Kidney (tissue), 13 donors: ENCODE measurements at regions not wholly inside any gene's neighbourhood (a gene's known extent, or its start where the extent isn't known, plus 50 kb on each side); places are given as distances from the start of the nearest gene placed in this dataset.

Experiments
- DNase-seq, 5 donors: peaks; one replicate each; pipeline ENCODE4 v3.0.0-alpha.2; 2013 to 2020
- FAIRE-seq: peaks from 2 replicates; lab custom pipeline; 2012; peaks lifted over from hg19 to GRCh38; lab: Jason Lieb, UNC
- H3K27ac ChIP-seq, 2 donors: one replicate each; pipeline ENCODE4 v1.7.0; 2013; ENCODE audit warnings: low read depth in 2 of 2, low read length in 2 of 2, inconsistent platforms in 1 of 2
- H3K27me3 ChIP-seq: one replicate; pipeline ENCODE4 v1.7.1; 2013; ENCODE audit warnings: low read length, inconsistent platforms; ENCODE audit not compliant: control insufficient read depth, insufficient read depth
- H3K36me3 ChIP-seq, 3 donors: one replicate each; pipeline versions ENCODE4 v1.7.0 to v1.7.1; 2013; ENCODE audit warnings: low read length in 3 of 3, control low read depth in 1 of 3, inconsistent platforms in 1 of 3; ENCODE audit not compliant: insufficient read depth in 3 of 3, control insufficient read depth in 2 of 3
- H3K4me1 ChIP-seq, 3 donors: one replicate each; pipeline versions ENCODE4 v1.7.0 to v1.7.1; 2013; ENCODE audit warnings: low read length in 3 of 3, inconsistent platforms in 1 of 3, low read depth in 1 of 3; ENCODE audit not compliant: control insufficient read depth in 2 of 3, insufficient read depth in 2 of 3
- H3K4me3 ChIP-seq, 3 donors: one replicate each; pipeline versions ENCODE4 v1.7.0 to v1.8.1; 2013; ENCODE audit warnings: low read length in 3 of 3, control low read depth in 1 of 3, inconsistent platforms in 1 of 3
- H3K9ac ChIP-seq, 3 donors: one replicate each; pipeline versions ENCODE4 v1.7.0 to v1.7.1; 2013; ENCODE audit warnings: low read length in 3 of 3, control low read depth in 1 of 3, inconsistent platforms in 1 of 3
- H3K9me3 ChIP-seq, 3 donors: one replicate each; pipeline versions ENCODE4 v1.7.0 to v1.7.1; 2013; ENCODE audit warnings: low read length in 3 of 3, control low read depth in 1 of 3, inconsistent platforms in 1 of 3; ENCODE audit not compliant: control insufficient read depth in 2 of 3, insufficient read depth in 1 of 3
- CTCF ChIP-seq: IDR thresholded peaks from 3 replicates; pipeline ENCODE4 v1.5.1; 2012; ENCODE audit warnings: mild to moderate bottlenecking, moderate library complexity, borderline replicate concordance; ENCODE audit not compliant: insufficient read depth; ENCODE audit errors: extremely low read depth
- intact Hi-C: fragments of 100-400 bp; cut with DNase I; formaldehyde crosslinking; loops from one replicate; pipeline ENCODE4 v1.11.1; 2022
- donor health status: control.
- donor health status: control.
- donor health status: control.
- donor health status: control.
- donor health status: control.
- donor health status: DM: yes; HTN: yes; CAD: no.
- donor health status: Normal renal cell carcinoma (clear cell type).

DNA sequence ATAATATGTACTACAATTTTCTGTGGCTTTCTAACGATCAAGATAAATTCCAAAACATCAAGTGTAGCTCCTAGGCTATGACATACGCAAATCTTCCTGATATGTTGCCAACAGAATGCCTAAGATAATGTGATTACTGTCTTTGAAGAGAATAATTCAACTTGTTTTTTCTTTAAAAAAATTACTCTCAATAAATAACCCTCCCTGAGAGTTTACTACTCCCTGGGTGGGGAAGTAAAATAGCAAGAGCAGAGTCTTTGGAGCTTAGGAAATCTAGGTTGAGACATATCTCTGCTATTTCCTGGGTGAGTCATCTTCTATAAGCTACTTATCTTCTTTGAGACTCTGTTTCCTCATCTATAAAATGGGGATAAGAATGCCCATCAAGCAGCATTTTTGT lies 201.2 kb downstream of the ACTL7B start:
- Histone ChIP-seq H3K27me3 (no peaks in the 10 kb centered on the region), H3K27ac (no peak overlapping the region), H3K36me3 (no peaks in the 10 kb centered on the region), H3K9me3 (peaks cover 0 to 7% (median 0%) of the 10 kb centered on the region in 3 donors), H3K4me3 (no peak overlapping the region), H3K4me1 (no peaks in the 10 kb centered on the region), H3K9ac (no peak overlapping the region)
- FAIRE-seq (no peak), DNase-seq (no peak)
- no peak for TF ChIP-seq CTCF
- intact Hi-C loops, result no loop called here

- Histone ChIP-seq H3K27ac (no peak overlapping the region), H3K9ac (no peak overlapping the region), H3K4me3 (no peak overlapping the region), H3K27me3 (no peaks in the 10 kb centered on the region), H3K36me3 (no peaks in the 10 kb centered on the region), H3K4me1 (no peaks in the 10 kb centered on the region), H3K9me3 (no peaks in the 10 kb centered on the region)
- no peak for FAIRE-seq
- intact Hi-C loops, result no loop called here
- DNase-seq, result no peak
- no peak for TF ChIP-seq CTCF
Observed at GRCh38 chr9:108652851-108653250, 202.9 kb downstream of the ACTL7B start.

GRCh38 chr9:108650826-108651225 lies 205.0 kb downstream of the ACTL7B start:
- H3K27me3 ChIP-seq, result no peaks in the 10 kb centered on the region
- H3K4me3 ChIP-seq, result no peak overlapping the region
- no peaks in the 10 kb centered on the region for H3K9me3 ChIP-seq
- no peak overlapping the region for H3K27ac ChIP-seq
- TF ChIP-seq CTCF, result no peak
- H3K36me3 ChIP-seq, result no peaks in the 10 kb centered on the region
- DNase-seq (no peak), FAIRE-seq (no peak)
- H3K9ac ChIP-seq, result no peak overlapping the region
- no peaks in the 10 kb centered on the region for H3K4me1 ChIP-seq
- intact Hi-C loops, result no loop called here

GRCh38 chr9:108645520-108645919 lies 210.3 kb downstream of the ACTL7B start:
- Histone ChIP-seq H3K4me1 (no peaks in the 10 kb centered on the region), H3K36me3 (no peaks in the 10 kb centered on the region), H3K9me3 (no peaks in the 10 kb centered on the region), H3K27ac (no peak overlapping the region), H3K27me3 (no peaks in the 10 kb centered on the region), H3K9ac (no peak overlapping the region), H3K4me3 (no peak overlapping the region)
- intact Hi-C loops, result no loop called here
- DNase-seq (peak in 1 of 5 donors; percentile 51), FAIRE-seq (no peak)
- no peak for TF ChIP-seq CTCF
